GM23338 (cell line): ENCODE measurements at regions not wholly inside any gene's neighbourhood (a gene's known extent, or its start where the extent isn't known, plus 50 kb on each side); places are given as distances from the start of the nearest gene placed in this dataset.

Source experiments
- ATAC-seq: fragments of 200-7000 bp; cut with Tn5 transposase; 3 replicates; pipeline ENCODE4 v1.9.1; 2020
- DNase-seq: peaks from one replicate; pipeline ENCODE4 v3.0.0-alpha.2; 2015; ENCODE audit warnings: low spot score
- H2AFZ ChIP-seq: fragments of 200-600 bp; sonication (generic); 2 replicates; pipeline ENCODE4 v1.8.0; 2016; ENCODE audit warnings: antibody characterized with exemption, mild to moderate bottlenecking, moderate library complexity
- H3F3A ChIP-seq: fragments of 200-600 bp; sonication (generic); replicated peaks from 2 replicates; pipeline ENCODE4 v1.8.0; 2017; ENCODE audit warnings: antibody characterized with exemption, mixed run types, low read depth
- H3K27ac ChIP-seq: fragments of 200-600 bp; sonication (generic); 2 replicates; pipeline ENCODE4 v1.6.1; 2016; ENCODE audit warnings: low read depth
- H3K27me3 ChIP-seq: fragments of 200-600 bp; sonication (generic); 2 replicates; pipeline ENCODE4 v1.8.0; 2016; ENCODE audit warnings: mild to moderate bottlenecking, mixed run types, moderate library complexity; ENCODE audit not compliant: insufficient read depth
- H3K36me3 ChIP-seq: fragments of 200-600 bp; sonication (generic); 2 replicates; pipeline ENCODE4 v1.8.0; 2016; ENCODE audit warnings: mild to moderate bottlenecking; ENCODE audit not compliant: insufficient read depth
- H3K4me1 ChIP-seq: fragments of 200-600 bp; sonication (generic); 2 replicates; pipeline ENCODE4 v1.8.0; 2016; ENCODE audit warnings: mild to moderate bottlenecking, moderate library complexity; ENCODE audit not compliant: insufficient read depth
- H3K4me2 ChIP-seq: fragments of 200-600 bp; sonication (generic); 2 replicates; pipeline ENCODE4 v1.7.1; 2017; ENCODE audit warnings: mixed run types
- H3K4me3 ChIP-seq: fragments of 200-600 bp; sonication (generic); 2 replicates; pipeline ENCODE4 v1.6.1; 2016; ENCODE audit warnings: mixed run types
- H3K79me2 ChIP-seq: fragments of 200-600 bp; sonication (generic); replicated peaks from 2 replicates; pipeline ENCODE4 v1.8.0; 2017; ENCODE audit warnings: mild to moderate bottlenecking; ENCODE audit not compliant: insufficient read depth
- H3K9me2 ChIP-seq: fragments of 200-600 bp; sonication (generic); 2 replicates; pipeline ENCODE4 v1.8.0; 2017; ENCODE audit not compliant: insufficient read depth
- H4K20me1 ChIP-seq: fragments of 200-600 bp; sonication (generic); replicated peaks from 2 replicates; pipeline ENCODE4 v1.8.0; 2017; ENCODE audit warnings: mild to moderate bottlenecking; ENCODE audit not compliant: insufficient read depth
- H3K27ac Mint-ChIP-seq: 2 replicates; pipeline ENCODE4 v1.8.0; 2020; ENCODE audit warnings: inconsistent platforms, mild to moderate bottlenecking, moderate library complexity, mixed read lengths
- H3K27me3 Mint-ChIP-seq: 3 replicates; pipeline ENCODE4 v1.8.0; 2022; ENCODE audit warnings: low read depth, mild to moderate bottlenecking, moderate library complexity, mixed read lengths, inconsistent platforms; ENCODE audit not compliant: insufficient read depth, poor library complexity
- H3K36me3 Mint-ChIP-seq: 3 replicates; pipeline ENCODE4 v1.8.0; 2021; ENCODE audit warnings: low read depth, mild to moderate bottlenecking, inconsistent platforms, moderate library complexity, mixed read lengths
- H3K4me1 Mint-ChIP-seq: 3 replicates; pipeline ENCODE4 v1.8.0; 2020; ENCODE audit warnings: mild to moderate bottlenecking, inconsistent platforms, mixed read lengths
- H3K4me3 Mint-ChIP-seq: 3 replicates; pipeline ENCODE4 v1.8.0; 2021; ENCODE audit warnings: moderate library complexity, mild to moderate bottlenecking, inconsistent platforms, mixed read lengths
- H3K9me3 Mint-ChIP-seq: 3 replicates; pipeline ENCODE4 v1.8.0; 2020; ENCODE audit warnings: moderate library complexity, mild to moderate bottlenecking, inconsistent platforms, mixed read lengths
- CREB1 ChIP-seq: fragments of 250-450 bp; sonication (Bioruptor Pico); IDR thresholded peaks from 2 replicates; pipeline ENCODE4 v1.5.0; 2020; ENCODE audit warnings: low read depth, mild to moderate bottlenecking, moderate library complexity
- ETS1 ChIP-seq: IDR thresholded peaks from 2 replicates; pipeline ENCODE4 v1.6.1; 2016; ENCODE audit warnings: antibody characterized with exemption
- EZH2 ChIP-seq: fragments of 200-600 bp; sonication (generic); IDR thresholded peaks from one replicate; pipeline ENCODE4 v1.8.0; 2017; ENCODE audit warnings: antibody characterized with exemption, mild to moderate bottlenecking, low read depth; ENCODE audit not compliant: unreplicated experiment
- JUNB ChIP-seq: IDR thresholded peaks from one replicate; pipeline ENCODE4 v1.6.1; 2016; ENCODE audit warnings: antibody characterized with exemption; ENCODE audit not compliant: unreplicated experiment
- NANOG ChIP-seq: IDR thresholded peaks from 2 replicates; pipeline ENCODE4 v1.6.1; 2016; ENCODE audit warnings: antibody characterized with exemption, borderline replicate concordance
- POLR2AphosphoS5 ChIP-seq: IDR thresholded peaks from 2 replicates; pipeline ENCODE4 v1.6.1; 2016; ENCODE audit warnings: antibody characterized with exemption, low read depth
- REST ChIP-seq: IDR thresholded peaks from one replicate; pipeline ENCODE4 v1.6.1; 2018; ENCODE audit warnings: antibody characterized with exemption; ENCODE audit not compliant: unreplicated experiment
- STAT1 ChIP-seq: IDR thresholded peaks from one replicate; pipeline ENCODE4 v1.6.1; 2016; ENCODE audit warnings: antibody characterized with exemption; ENCODE audit not compliant: unreplicated experiment
- ZNF114 ChIP-seq: fragments of 250-450 bp; sonication (Bioruptor Pico); IDR thresholded peaks from 2 replicates; pipeline ENCODE4 v1.5.0; 2020; ENCODE audit warnings: mild to moderate bottlenecking, moderate library complexity
- ZNF331 ChIP-seq: fragments of 250-450 bp; sonication (Bioruptor Pico); IDR thresholded peaks from 2 replicates; pipeline ENCODE4 v1.5.0; 2020; ENCODE audit warnings: low read depth, mild to moderate bottlenecking, moderate library complexity
- ZNF462 ChIP-seq: fragments of 250-450 bp; sonication (Bioruptor Pico); IDR thresholded peaks from 2 replicates; pipeline ENCODE4 v1.5.0; 2020; ENCODE audit warnings: mild to moderate bottlenecking, moderate library complexity

- Histone ChIP-seq H3K4me1 (no peaks in the 10 kb centered on the region), H3K4me3 (no peak overlapping the region), H3K27ac (no peak overlapping the region), H2AFZ (peak overlapping the region; percentile 93), H3K27me3 (no peaks in the 10 kb centered on the region), H3K79me2 (no peaks in the 10 kb centered on the region), H3K4me2 (no peak overlapping the region), H3K9me2 (no peaks in the 10 kb centered on the region), H3K36me3 (no peaks in the 10 kb centered on the region), H4K20me1 (no peaks in the 10 kb centered on the region), H3F3A (no peaks in the 10 kb centered on the region)
- no peak for TF ChIP-seq STAT1
- TF ChIP-seq CREB1 (CRISPR knock-in tag), result no peak
- no peak for TF ChIP-seq ETS1
- TF ChIP-seq REST, result no peak
- no peak for TF ChIP-seq ZNF331 (CRISPR knock-in tag)
- TF ChIP-seq ZNF114, result no peak
- TF ChIP-seq JUNB, result no peak
- peaks cover 14% of the 10 kb centered on the region for H3K9me3 Mint-ChIP-seq
- 0 out of 2 replicates have a peak overlapping the region, but pooled peaks have one; percentile 19 for H3K27ac Mint-ChIP-seq
- peak; percentile 25 for DNase-seq
- peaks cover 6% of the 10 kb centered on the region; the same call in 2 of the 3 replicates for H3K4me1 Mint-ChIP-seq
- no peak overlapping the region for H3K4me3 Mint-ChIP-seq
- H3K27me3 Mint-ChIP-seq, result peaks cover 1% of the 10 kb centered on the region
- ATAC-seq, result peak; percentile 86
- peaks cover 14% of the 10 kb centered on the region for H3K36me3 Mint-ChIP-seq
Observed at GRCh38 chr4:79723507-79723906, 315.5 kb upstream of the GK2 start.

GRCh38 chr4:79700356-79700755 is 292.3 kb upstream of the GK2 start:
- Mint-ChIP-seq H3K27ac (no peak overlapping the region), H3K27me3 (peaks cover 2% of the 10 kb centered on the region), H3K4me3 (no peak overlapping the region), H3K4me1 (peaks cover 6% of the 10 kb centered on the region), H3K9me3 (peaks cover 7% of the 10 kb centered on the region), H3K36me3 (peaks cover 6% of the 10 kb centered on the region)
- Histone ChIP-seq H3K4me1 (no peaks in the 10 kb centered on the region), H3K4me2 (no peak overlapping the region), H3F3A (no peaks in the 10 kb centered on the region), H4K20me1 (no peaks in the 10 kb centered on the region), H3K9me2 (peaks cover 6% of the 10 kb centered on the region), H3K36me3 (0 out of 2 replicates have a peak, but pooled peaks cover 3% of the 10 kb centered on the region), H3K4me3 (no peak overlapping the region), H3K79me2 (no peaks in the 10 kb centered on the region), H3K27me3 (no peaks in the 10 kb centered on the region), H3K27ac (no peak overlapping the region), H2AFZ (no peak overlapping the region)
- DNase-seq, result no peak
- no peak for ATAC-seq
- TF ChIP-seq POLR2AphosphoS5 (no peak), ETS1 (no peak), EZH2 (no peak), ZNF331 (CRISPR knock-in tag) (no peak), ZNF462 (CRISPR knock-in tag) (no peak), CREB1 (CRISPR knock-in tag) (no peak), JUNB (no peak), NANOG (no peak)
